AG09309 (cell line): ENCODE measurements at regions not wholly inside any gene's neighbourhood (a gene's known extent, or its start where the extent isn't known, plus 50 kb on each side); places are given as distances from the start of the nearest gene placed in this dataset.

Experiments
- DNase-seq: peaks from one replicate; pipeline ENCODE4 v3.0.0-alpha.2; 2010; ENCODE audit warnings: low read depth
- H3K4me3 ChIP-seq: 2 replicates; pipeline ENCODE4 v1.5.1; 2011; ENCODE audit warnings: mild to moderate bottlenecking, low read depth, low read length, moderate library complexity; ENCODE audit not compliant: control insufficient read depth
- CTCF ChIP-seq: IDR thresholded peaks from 2 replicates; pipeline ENCODE4 v1.5.1; 2011; ENCODE audit warnings: mild to moderate bottlenecking, low read depth, low read length, inconsistent platforms; ENCODE audit not compliant: insufficient read depth, control insufficient read depth; ENCODE audit errors: missing control alignments

GRCh38 chr13:83065108-83065507, 817.2 kb downstream of the SLITRK1 start:
- peak; percentile 55 for DNase-seq
- TF ChIP-seq CTCF = no peak
- no peak overlapping the region for H3K4me3 ChIP-seq

- no peak for TF ChIP-seq CTCF
- H3K4me3 ChIP-seq = no peak overlapping the region
- no peak for DNase-seq
Measured at GRCh38 chr13:83057119-83057518, 825.2 kb downstream of the SLITRK1 start.

- no peak overlapping the region for H3K4me3 ChIP-seq
- no peak for TF ChIP-seq CTCF
- no peak for DNase-seq
Measured at GRCh38 chr13:83056269-83056668, 826.0 kb downstream of the SLITRK1 start.

- H3K4me3 ChIP-seq = no peak overlapping the region
- no peak for TF ChIP-seq CTCF
- DNase-seq = no peak
Measured at GRCh38 chr13:83048419-83048818, 833.9 kb downstream of the SLITRK1 start.

- DNase-seq = no peak
- H3K4me3 ChIP-seq = no peak overlapping the region
- TF ChIP-seq CTCF = no peak
Measured at GRCh38 chr13:83024955-83025594, 857.2 kb downstream of the SLITRK1 start.

GRCh38 chr13:83024232-83024631, 858.0 kb downstream of the SLITRK1 start:
- no peak overlapping the region for H3K4me3 ChIP-seq
- no peak for TF ChIP-seq CTCF
- DNase-seq = no peak

- TF ChIP-seq CTCF = no peak
- no peak for DNase-seq
- no peak overlapping the region for H3K4me3 ChIP-seq
Measured at GRCh38 chr13:83019986-83020385, 862.3 kb downstream of the SLITRK1 start.
